Activated CD4-positive, alpha-beta T cell treated with anti-CD3 and anti-CD28 coated beads, Interleukin-10, Interleukin-2, amounts not matched to agents 100 ng/mL and 50 ng/mL, durations not matched to agents 16 hours and 8 hours (primary cell): ENCODE measurements at regions not wholly inside any gene's neighbourhood (a gene's known extent, or its start where the extent isn't known, plus 50 kb on each side); places are given as distances from the start of the nearest gene placed in this dataset.
A peak's percentile ranks its signal among the peaks of the same experiment; 100 is the strongest.

Experiments
- DNase-seq: peaks from one replicate; pipeline ENCODE4 v3.0.0-alpha.2; 2020

- no peak for DNase-seq
Measured at GRCh38 chr2:119104414-119104813, 54.1 kb downstream of the C1QL2 start.

DNA sequence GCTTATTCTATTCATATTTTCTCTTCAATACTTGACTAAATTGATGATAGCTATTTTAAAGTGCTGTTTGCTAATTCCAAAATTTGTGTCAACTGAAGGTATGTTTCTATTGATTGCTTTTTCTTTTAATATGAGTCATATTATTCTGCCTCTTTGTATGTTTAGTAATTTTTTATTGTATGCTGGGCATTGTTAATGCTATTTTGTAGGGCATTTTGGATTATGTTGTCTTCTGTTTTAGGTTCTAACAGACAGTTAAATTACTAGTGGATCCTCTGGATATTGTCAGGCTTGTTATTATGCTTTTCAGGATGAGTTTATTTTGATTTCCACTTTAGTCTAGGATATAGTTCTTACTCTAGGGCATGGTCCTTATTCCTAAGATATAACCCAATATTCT, 55.6 kb downstream of the C1QL2 start:
- DNase-seq = no peak

DNA sequence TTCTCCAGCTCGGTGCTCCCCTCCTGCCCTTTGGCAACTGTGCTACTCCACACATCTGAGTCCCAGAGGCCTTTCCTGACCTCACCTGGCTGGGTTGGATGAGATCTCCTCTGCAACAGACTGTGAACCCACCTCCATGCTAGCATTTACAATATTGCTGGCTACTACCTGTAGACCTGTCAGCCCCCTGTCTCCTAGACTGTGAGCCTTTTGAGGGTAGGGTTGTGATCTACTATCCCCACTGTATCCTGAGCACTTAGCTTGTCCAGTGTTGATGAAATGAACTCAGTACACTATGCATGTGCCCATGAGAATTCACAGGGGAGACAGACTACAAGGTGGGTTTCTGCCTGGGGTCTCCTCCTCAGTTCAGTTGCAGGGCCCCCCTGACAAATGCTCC, 70.1 kb downstream of the C1QL2 start:
- no peak for DNase-seq

DNA sequence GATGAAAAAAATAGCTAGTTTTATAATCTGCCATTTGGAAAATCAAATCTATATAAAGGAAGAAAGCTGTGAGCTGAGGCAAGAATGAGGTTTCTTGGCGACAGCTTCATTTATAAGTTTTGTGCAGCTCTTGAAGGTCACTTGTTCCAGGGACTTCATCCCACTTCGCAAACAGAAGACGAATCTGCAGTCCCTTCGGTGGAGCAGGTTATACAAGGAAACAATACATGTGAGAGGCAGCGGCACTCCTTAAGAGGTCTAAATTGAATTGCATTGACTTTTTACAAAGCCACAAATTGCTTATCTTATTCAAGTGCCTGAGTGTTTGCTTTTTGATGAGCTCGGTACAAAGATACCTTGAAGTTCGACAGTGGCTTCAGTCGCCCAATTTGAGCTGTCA, 72.2 kb downstream of the C1QL2 start:
- DNase-seq = no peak

DNA sequence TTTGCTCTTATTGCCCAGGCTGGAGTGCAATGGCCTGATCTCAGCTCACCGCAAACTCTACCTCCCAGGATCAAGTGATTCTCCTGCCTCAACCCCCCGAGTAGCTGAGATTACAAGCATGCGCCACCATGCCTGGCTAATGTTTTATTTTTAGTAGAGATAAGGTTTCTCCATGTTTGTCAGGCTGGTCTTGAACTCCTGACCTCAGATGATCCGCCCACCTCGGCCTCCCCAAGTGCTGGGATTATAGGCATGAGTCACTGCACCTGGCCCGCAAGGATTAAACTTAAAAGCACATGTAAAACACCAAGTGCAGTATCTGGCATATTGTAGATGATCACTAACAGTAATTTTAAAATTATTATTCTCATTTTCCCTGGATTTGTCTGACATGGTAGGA, 72.9 kb downstream of the C1QL2 start:
- DNase-seq = no peak

GRCh38 chr2:119083416-119083815, 75.1 kb downstream of the C1QL2 start:
- no peak for DNase-seq

- DNase-seq = no peak
Measured at GRCh38 chr2:119082821-119083400, 75.6 kb downstream of the C1QL2 start.

DNA sequence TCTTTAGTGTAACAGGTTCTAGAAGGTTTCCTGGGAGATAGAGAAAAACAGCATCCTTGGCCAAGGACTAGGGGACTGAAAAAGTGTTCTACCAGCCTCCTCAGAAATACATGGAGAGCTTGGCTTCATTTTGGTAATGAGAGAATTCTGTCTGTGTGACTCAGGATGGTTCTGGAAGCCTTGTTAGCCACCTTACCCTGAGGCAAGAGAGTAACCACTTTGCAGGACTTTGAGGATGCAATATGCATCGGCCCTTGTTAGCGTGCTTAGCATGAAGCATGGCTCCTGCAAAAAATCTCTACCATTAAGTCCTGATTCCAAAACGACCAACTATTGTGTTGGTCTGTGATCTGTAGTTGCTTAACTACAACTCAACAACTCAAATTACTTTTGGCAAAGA, 79.8 kb downstream of the C1QL2 start:
- no peak for DNase-seq

GRCh38 chr2:119076713-119077112, 81.8 kb downstream of the C1QL2 start:
- no peak for DNase-seq

DNA sequence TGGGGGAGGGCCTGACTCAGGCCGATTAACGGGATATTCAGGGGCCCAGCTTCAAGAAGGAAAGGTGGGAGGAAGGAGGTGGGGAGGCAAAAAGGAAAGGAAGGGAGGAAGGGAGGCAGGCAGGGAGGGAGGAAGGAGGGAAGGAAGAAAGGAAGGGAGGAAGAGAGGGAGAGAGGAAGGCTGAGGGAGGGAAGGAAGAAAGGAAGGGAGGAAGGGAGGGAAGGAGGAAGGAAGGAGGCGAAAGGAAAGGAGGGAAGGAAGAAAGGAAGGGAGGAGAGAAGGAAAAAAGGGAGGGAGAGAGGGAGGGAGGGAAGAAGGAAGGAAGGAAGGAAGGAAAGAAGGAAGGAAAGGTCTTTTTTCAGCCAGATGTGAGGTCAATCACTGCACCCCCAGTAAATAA, 85.3 kb downstream of the C1QL2 start:
- no peak for DNase-seq

DNA sequence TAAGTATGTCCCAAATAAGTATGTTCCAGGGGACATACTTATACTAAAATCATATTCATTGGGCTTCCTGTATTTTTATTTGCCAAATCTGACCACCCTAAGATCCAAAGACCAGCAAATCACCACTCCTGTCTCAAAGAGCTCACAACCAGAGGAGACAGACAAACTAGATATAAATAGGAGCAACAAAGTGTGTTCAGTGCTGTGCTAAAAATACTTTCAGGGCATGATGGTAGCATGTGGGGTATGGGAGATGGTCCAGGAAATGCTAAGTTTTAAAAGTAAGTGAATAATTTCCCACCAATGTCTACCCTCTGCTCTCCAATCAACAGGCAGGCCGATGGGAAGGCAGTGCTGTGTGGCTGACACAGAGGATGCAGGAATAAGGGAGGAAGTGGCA, 87.1 kb downstream of the C1QL2 start:
- no peak for DNase-seq

GRCh38 chr2:119069781-119070180, 88.8 kb downstream of the C1QL2 start:
- DNase-seq = no peak

DNA sequence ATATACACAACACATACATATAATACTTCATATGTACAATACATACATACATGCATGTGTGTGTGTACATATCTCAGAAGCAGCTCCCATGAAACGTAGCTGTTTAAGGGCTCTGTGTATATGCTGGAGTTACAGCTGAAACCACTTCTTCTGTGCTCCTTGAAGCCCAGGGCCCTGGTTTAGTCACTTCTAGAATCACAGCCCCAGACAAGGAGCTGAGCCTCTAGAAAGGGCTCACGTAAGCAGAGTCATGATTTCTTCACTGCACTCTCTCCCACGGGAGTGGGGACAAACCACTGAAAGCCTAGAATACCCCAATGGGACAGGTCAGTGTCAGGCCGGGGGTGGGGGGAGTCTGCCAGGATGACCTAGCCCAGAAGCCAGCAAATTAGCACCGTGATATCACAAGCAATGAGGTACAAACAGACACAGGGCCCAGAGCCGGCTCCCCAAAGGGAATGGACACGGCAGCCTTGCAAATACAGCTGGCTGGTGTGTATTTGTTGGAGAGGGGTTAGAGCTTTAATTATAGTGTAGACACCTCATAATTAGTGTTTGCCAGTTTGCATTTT, 90.3 kb downstream of the C1QL2 start:
- DNase-seq = no peak

DNA sequence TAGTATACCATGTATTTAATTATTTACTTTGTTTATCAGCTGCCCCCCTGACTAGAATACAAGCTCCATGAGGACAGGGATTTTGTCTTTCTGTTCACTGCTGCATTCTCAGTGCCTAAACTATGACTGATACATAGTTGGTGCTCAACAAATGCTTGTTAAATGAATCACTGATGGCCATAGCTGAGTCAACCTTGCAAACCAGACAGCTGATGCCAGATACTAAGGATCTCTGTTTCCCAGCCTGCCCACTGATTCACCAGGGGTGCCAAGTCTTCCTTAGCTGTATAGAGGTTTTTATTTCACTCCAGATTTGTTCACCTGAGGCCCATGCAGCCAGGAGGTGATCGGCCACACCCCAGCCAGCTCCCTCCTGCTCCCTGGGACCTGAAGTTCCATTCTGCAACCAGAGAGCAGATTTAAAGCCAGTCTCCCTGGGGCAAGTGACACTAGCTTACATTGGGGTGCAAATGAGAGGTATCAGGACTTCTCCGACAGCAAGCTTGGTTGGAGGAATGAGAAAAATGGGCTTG, 92.2 kb downstream of the C1QL2 start:
- DNase-seq = no peak

DNA sequence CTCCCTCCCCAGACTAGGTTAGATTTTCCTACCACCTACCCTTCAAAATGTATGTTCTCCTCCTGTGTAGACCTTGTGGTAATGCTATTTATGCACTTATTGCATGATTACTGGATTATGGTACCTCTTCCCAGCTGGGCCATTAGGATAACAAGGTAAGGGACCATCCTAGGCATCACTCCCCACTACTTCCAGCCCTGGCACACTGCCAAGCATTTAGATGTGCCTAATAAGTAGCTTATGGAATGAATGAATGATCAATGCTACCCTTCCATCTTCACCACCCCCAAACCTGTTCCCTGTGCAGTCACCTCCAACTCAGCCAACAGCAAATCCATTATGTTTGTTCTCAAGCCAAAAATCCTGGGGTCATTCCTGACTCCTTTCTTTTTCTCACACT, 93.4 kb downstream of the C1QL2 start:
- no peak for DNase-seq

DNA sequence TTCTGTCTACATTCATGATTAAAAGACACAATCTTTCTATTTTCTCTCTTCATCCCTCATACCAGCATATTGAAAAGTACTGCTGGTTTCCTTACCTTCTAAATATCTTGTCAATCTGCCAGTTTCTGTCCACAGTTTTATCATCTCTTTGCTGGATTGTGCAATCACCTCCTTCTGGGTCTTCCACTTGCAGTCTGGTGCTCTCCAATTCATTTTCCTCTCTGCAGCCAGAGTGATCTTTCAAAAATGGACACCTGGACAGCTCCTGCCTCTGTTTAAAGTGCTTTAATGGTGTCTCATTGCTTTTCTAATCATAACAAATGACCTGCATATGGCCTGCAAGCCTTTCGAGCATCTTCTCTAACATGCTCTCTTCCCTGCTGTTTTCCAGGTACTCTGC, 94.0 kb downstream of the C1QL2 start:
- DNase-seq = no peak

GRCh38 chr2:119063177-119063576, 95.4 kb downstream of the C1QL2 start:
- DNase-seq = no peak

- DNase-seq = no peak
Measured at GRCh38 chr2:119062652-119063051, 95.9 kb downstream of the C1QL2 start.

- DNase-seq = no peak
Measured at GRCh38 chr2:119062179-119062578, 96.4 kb downstream of the C1QL2 start.

GRCh38 chr2:119059940-119060339, 98.6 kb downstream of the C1QL2 start:
- no peak for DNase-seq

GRCh38 chr2:119059287-119059686, 99.3 kb downstream of the C1QL2 start:
- no peak for DNase-seq

- DNase-seq = no peak
Measured at GRCh38 chr2:119053700-119054436, 104.7 kb downstream of the C1QL2 start.

DNA sequence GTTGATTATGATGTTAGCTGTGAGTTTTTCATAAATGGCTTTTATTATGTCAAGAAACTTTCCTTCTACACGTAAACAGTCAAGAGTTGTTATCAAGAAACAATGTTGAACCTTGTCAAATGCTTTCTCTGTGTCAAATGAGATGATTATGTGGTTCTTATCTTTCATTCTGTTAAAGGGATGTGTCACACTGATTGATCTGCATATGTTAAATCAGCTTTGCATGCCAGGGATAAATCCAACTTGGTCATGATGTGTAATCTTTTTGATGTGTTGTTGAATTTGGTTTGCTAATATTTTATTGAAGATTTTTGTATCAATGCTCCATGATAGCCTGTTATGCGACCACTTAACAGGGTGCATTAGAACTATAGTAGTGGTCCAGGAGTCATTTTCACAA, 107.3 kb downstream of the C1QL2 start:
- no peak for DNase-seq

DNA sequence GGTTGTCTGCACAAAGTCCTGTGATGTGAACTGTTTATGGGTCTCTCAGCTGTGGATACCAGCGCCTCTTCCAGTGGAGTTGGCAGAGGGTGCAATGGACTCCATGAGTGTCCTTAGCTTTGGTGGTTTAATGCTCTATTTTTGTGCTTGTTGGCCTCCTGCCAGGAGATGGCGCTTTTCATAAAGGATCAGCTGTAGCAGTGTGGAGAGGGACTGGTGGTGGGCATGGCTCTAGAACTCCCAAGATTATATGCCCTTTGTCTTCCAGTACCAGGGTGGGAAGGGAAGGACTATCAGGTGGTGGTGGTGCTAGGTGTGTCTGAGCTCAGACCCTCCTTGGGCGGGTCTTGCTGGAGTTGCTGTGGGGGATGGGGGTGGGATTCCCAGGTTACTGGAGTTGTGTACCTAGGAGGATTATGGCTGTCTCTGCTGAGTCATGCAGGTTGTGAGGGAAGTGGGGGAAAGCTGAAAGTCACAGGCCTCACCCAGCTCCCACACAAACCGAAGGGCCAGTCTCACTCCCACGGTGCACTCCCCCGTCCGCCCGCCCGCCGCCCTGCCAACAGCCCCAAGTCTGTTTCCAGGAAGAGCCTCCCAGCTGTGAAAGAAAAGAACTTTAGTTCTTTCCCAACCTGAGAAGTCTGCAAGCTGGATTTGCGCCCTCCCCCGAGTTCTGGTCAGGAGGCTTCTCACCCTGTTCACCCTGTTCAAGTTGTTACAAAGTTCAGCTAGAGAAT, 108.1 kb downstream of the MARCO start:
- peak; percentile 3 for DNase-seq
